ENCODE measurements at regions not wholly inside any gene's neighbourhood (a gene's known extent, or its start where the extent isn't known, plus 50 kb on each side); places are given as distances from the start of the nearest gene placed in this dataset.

DNA sequence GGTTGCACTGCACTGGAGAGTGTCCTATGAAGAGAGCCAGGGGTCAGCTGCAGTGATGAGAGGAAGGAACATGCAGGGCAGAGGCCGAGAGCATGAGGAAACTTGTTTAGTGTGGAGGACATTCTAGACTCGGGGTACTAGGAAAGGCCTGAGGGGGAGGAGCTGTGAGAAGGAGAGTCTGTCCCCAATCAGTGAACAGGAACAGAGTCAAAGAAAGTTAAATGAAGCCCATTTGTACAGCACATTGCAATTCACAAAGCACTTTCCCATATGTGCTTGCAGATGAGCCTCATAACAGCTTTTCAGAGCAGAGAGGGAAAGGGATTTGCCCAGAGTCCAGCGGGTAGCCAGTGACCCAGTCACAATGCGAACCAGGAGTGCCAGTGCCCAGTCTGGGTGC, 83.4 kb downstream of the NAV1 start:
- H2AFZ ChIP-seq (ENCODE audit: insufficient read depth, low read depth, low read length, poor library complexity, severe bottlenecking) = no peak overlapping the region
- no peaks in the 10 kb centered on the region for H3K9me3 ChIP-seq (ENCODE audit: control extremely low read depth in 1 of 3, control insufficient read depth in 2 of 3, insufficient read depth in 1 of 3, low read length in 2 of 3)
- no peak for TF ChIP-seq EZH2 (IDR thresholded peaks at IDR 0.05; ENCODE audit: borderline replicate concordance, insufficient read depth, low read depth, low read length, poor library complexity, severe bottlenecking)
- TF ChIP-seq, protein P1, sequence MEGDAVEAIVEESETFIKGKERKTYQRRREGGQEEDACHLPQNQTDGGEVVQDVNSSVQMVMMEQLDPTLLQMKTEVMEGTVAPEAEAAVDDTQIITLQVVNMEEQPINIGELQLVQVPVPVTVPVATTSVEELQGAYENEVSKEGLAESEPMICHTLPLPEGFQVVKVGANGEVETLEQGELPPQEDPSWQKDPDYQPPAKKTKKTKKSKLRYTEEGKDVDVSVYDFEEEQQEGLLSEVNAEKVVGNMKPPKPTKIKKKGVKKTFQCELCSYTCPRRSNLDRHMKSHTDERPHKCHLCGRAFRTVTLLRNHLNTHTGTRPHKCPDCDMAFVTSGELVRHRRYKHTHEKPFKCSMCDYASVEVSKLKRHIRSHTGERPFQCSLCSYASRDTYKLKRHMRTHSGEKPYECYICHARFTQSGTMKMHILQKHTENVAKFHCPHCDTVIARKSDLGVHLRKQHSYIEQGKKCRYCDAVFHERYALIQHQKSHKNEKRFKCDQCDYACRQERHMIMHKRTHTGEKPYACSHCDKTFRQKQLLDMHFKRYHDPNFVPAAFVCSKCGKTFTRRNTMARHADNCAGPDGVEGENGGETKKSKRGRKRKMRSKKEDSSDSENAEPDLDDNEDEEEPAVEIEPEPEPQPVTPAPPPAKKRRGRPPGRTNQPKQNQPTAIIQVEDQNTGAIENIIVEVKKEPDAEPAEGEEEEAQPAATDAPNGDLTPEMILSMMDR (IDR thresholded peaks at IDR 0.05) = no peak
- H3K36me3 ChIP-seq (replicated peaks in 1 of 2; ENCODE audit: control extremely low read depth in 1 of 2, control insufficient read depth in 1 of 2, extremely low read depth in 1 of 2, insufficient read depth in 2 of 2, low read length in 1 of 2) = no peaks in the 10 kb centered on the region
- 85% methylated on average over 2 of the region's 4 CpGs for WGBS (ENCODE audit: insufficient coverage)
- Mint-ChIP-seq H3K27me3 (peaks cover 6% of the 10 kb centered on the region), H3K9me3 (ENCODE audit: insufficient read depth) (no peaks in the 10 kb centered on the region), H3K27ac (no peak overlapping the region), H3K4me3 (no peak overlapping the region), H3K4me1 (no peaks in the 10 kb centered on the region)
- ChIA-PET CTCF (no interaction called here), POLR2A (no interaction called here)
- DNase-seq = no peak
- H3K79me2 ChIP-seq (ENCODE audit: control insufficient read depth, insufficient read depth, low read length) = no peaks in the 10 kb centered on the region
- H4K20me1 ChIP-seq (ENCODE audit: control insufficient read depth, insufficient read depth, low read length, poor library complexity, severe bottlenecking) = no peaks in the 10 kb centered on the region
- no peak overlapping the region for H3K4me2 ChIP-seq (replicated peaks; ENCODE audit: low read depth, low read length, poor library complexity, severe bottlenecking)
- H3K27ac ChIP-seq (ENCODE audit: low read length in 2 of 2) = no peak overlapping the region
- ATAC-seq (ENCODE audit: low read depth) = no peak
- no peak overlapping the region for H3K9ac ChIP-seq (ENCODE audit: low read length)
- no peak overlapping the region for H3K4me3 ChIP-seq (ENCODE audit: control extremely low read depth in 1 of 5, extremely low read depth in 1 of 5, insufficient read depth in 1 of 5, low read depth in 2 of 5, low read length in 4 of 5)
- H3K4me1 ChIP-seq (ENCODE audit: control insufficient read depth in 2 of 2, insufficient read depth in 2 of 2, low read length in 2 of 2) = no peaks in the 10 kb centered on the region
- no peaks in the 10 kb centered on the region for H3K27me3 ChIP-seq (replicated peaks in 1 of 4; ENCODE audit: control extremely low read depth in 1 of 4, control insufficient read depth in 3 of 4, insufficient read depth in 4 of 4, low read length in 3 of 4)
- intact Hi-C loops (cut with micrococcal nuclease) = no loop called here

DNA sequence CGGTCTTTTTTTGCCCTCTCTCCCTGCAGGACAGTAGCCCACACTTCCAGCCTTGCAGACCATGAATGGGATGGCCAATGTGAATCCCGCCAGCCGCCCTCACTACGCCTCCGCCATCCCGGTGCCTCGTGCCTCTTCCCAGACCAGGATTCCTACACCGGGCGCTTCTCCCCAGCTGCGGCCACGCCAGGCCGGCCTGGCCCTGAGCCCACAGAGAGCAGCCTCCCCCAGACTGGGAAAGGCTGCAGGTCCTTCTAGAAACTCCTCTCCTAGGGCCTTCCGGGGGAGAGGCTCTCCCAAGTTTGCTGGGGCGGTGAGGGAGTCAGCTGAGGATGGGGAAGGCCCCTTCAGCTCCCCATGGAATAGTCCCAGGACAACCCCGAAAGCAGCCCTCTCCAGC, 83.9 kb downstream of the NAV1 start:
- no peak for DNase-seq
- peaks cover 6% of the 10 kb centered on the region for H3K27me3 Mint-ChIP-seq
- H3K4me1 Mint-ChIP-seq = no peaks in the 10 kb centered on the region
- TF ChIP-seq EZH2 (IDR thresholded peaks at IDR 0.05; ENCODE audit: borderline replicate concordance, insufficient read depth, low read depth, low read length, poor library complexity, severe bottlenecking) = no peak
- TF ChIP-seq, protein P1 (IDR thresholded peaks at IDR 0.05) = no peak
- intact Hi-C loops (cut with micrococcal nuclease) = no loop called here
- 92% methylated on average over 15 of the region's 15 CpGs for WGBS (ENCODE audit: insufficient coverage)
- ChIA-PET POLR2A (no interaction called here), CTCF (no interaction called here)
- no peaks in the 10 kb centered on the region for H4K20me1 ChIP-seq (ENCODE audit: control insufficient read depth, insufficient read depth, low read length, poor library complexity, severe bottlenecking)
- no peaks in the 10 kb centered on the region for H3K4me1 ChIP-seq (ENCODE audit: control insufficient read depth in 2 of 2, insufficient read depth in 2 of 2, low read length in 2 of 2)
- H3K4me3 ChIP-seq (ENCODE audit: control extremely low read depth in 1 of 5, extremely low read depth in 1 of 5, insufficient read depth in 1 of 5, low read depth in 2 of 5, low read length in 4 of 5) = no peak overlapping the region
- no peaks in the 10 kb centered on the region for H3K36me3 ChIP-seq (replicated peaks in 1 of 2; ENCODE audit: control extremely low read depth in 1 of 2, control insufficient read depth in 1 of 2, extremely low read depth in 1 of 2, insufficient read depth in 2 of 2, low read length in 1 of 2)
- no peaks in the 10 kb centered on the region for H3K9me3 Mint-ChIP-seq (ENCODE audit: insufficient read depth)
- no peak overlapping the region for H3K9ac ChIP-seq (ENCODE audit: low read length)
- H3K27me3 ChIP-seq (replicated peaks in 1 of 4; ENCODE audit: control extremely low read depth in 1 of 4, control insufficient read depth in 3 of 4, insufficient read depth in 4 of 4, low read length in 3 of 4) = no peaks in the 10 kb centered on the region
- no peak overlapping the region for H2AFZ ChIP-seq (ENCODE audit: insufficient read depth, low read depth, low read length, poor library complexity, severe bottlenecking)
- H3K27ac ChIP-seq (ENCODE audit: low read length in 2 of 2) = no peak overlapping the region
- no peaks in the 10 kb centered on the region for H3K79me2 ChIP-seq (ENCODE audit: control insufficient read depth, insufficient read depth, low read length)
- H3K9me3 ChIP-seq (ENCODE audit: control extremely low read depth in 1 of 3, control insufficient read depth in 2 of 3, insufficient read depth in 1 of 3, low read length in 2 of 3) = no peaks in the 10 kb centered on the region
- no peak overlapping the region for H3K27ac Mint-ChIP-seq
- no peak overlapping the region for H3K4me3 Mint-ChIP-seq
- no peak overlapping the region for H3K4me2 ChIP-seq (replicated peaks; ENCODE audit: low read depth, low read length, poor library complexity, severe bottlenecking)
- no peak for ATAC-seq (ENCODE audit: low read depth)

Measured in B cell (primary cell).